ENCODE measurements at regions not wholly inside any gene's neighbourhood (a gene's known extent, or its start where the extent isn't known, plus 50 kb on each side); places are given as distances from the start of the nearest gene placed in this dataset.
"Not testable (repeated sequence)": the region's sequence is repeated elsewhere in the genome, so short reads cannot be mapped to it uniquely, and the experiment has no call there.

DNA sequence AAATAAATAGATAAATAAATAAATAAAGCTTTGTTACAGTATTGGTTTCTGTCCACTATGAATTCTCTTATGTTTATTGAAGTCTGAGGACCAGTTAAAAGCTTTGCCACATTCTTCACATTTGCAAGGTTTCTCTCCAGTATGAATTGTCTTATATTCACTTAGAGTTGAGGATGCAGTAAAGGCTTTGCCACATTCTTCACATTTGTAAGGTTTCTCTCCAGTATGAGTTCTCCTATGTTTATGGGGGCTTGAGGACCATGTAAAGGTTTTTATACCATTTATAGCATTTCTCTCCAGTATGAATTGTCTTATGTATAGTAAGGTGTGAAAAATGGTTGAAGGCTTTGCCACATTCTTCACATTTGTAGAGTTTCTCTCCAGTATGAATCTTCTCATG, 168.3 kb downstream of the ZNF737 start:
- FAIRE-seq (no peak), DNase-seq (ENCODE audit: extremely low spot score, insufficient read length, low read depth) (no peak)

DNA sequence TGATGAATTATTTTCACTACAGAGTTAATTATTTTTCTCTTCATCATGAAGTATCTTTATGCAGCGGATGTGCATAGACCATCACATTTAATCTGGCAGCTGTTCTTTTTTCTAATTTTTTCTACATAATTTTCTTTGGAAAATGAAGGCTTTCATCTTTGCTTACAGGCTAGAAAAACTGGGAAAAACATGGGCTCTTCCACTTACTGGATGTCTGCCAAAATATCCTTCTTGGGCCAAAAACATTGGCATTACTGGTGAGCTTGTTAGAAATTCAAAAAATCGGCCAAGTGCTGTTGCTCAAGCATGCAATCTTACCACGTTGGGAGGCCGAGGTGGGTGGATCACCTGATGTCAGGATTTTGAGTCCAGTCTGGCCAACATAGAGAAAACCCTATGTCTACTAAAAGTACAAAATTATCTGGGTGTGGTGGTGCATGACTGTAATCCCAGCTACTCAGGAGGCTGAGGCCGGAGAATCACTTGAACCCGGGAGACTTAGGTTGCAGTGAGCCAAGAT, 176.8 kb downstream of the ZNF737 start:
- FAIRE-seq = no peak

DNA sequence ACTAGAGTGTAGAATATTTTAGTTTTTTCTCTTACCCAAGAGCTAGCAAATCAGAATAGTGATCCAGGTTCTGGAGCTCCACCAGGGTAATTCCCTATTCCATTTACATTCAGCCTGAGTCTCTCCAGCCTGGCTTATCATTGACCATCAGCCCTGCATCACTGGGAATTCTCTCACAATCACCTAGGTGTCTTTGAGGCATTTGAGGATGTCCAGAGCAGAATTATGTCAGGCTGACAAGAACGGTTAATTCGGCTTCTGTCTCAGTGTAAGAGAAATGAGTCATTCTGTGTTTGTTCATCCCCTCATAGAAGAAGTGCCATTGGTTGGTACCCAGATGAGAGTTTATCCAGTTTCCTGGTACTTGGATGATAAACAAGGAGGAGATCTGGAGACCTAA, 180.5 kb downstream of the ZNF737 start:
- DNase-seq (ENCODE audit: extremely low spot score, insufficient read length, low read depth) (no peak), FAIRE-seq (no peak)

More for the DNA sequence above, 176.8 kb downstream of the ZNF737 start:
- DNase-seq (ENCODE audit: extremely low spot score, insufficient read length, low read depth) = no peak

DNA sequence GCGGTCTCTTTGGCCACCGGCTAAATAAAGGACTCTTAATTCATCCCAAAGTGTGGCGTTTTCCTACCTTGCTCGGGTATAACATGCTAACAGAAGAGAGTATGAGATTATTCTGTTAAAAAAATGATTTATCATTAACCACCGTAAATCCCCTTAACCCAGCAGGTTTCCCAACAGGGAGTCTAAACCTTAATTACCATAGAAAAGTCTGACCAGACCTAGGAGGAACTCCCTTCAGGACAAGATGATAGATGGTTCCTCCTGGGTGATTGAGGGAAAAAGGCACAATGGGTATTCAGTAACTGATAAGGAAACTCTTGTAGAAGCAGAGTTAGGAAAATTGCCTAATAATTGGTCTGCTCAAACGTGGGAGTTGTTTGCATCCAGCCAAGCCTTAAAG, 193.7 kb downstream of the ZNF737 start:
- DNase-seq (ENCODE audit: extremely low spot score, insufficient read length, low read depth) (no peak), FAIRE-seq (no peak)

DNA sequence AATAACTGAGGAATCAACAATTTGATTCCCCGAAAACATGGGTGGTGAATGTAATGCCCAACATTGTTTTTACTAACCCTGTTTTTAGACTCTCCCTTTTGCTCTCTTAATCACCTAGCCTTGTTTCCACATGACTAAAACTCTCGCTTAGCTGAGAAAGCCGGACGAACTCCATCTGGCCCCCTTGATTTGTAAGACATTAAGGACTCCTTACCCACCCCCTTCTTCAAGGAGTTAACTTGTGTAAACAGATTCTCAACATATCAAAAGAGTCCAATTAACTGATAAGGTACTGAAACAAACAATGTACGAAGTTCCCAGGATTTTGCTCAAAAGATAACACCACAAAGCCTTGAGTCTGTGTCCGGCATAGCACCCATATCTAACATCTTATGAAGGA, 194.3 kb downstream of the ZNF737 start:
- DNase-seq (ENCODE audit: extremely low spot score, insufficient read length, low read depth); FAIRE-seq: not testable (repeated sequence)

DNA sequence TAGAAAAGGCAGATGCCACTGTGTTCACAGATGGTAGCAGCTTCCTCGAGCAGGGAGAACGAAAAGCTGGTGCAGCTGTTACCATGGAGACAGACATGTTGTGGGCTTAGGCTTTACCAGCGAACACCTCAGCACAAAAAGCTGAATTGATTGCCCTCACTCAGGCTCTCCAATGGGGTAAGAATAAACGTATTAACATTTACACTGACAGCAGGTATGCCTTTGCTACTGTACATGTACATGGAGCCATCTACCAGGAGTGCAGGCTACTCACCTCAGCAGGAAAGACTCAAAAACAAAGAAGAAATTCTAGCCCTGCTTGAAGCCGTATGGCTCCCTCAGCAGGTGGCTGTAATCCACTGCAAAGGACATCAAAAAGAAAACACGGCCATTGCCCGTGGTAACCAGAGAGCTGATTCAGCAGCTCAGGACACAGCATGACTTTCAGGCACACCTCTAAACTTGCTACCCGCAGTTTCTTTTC, 197.7 kb downstream of the ZNF737 start:
- DNase-seq (ENCODE audit: extremely low spot score, insufficient read length, low read depth) (no peak), FAIRE-seq (no peak)

DNA sequence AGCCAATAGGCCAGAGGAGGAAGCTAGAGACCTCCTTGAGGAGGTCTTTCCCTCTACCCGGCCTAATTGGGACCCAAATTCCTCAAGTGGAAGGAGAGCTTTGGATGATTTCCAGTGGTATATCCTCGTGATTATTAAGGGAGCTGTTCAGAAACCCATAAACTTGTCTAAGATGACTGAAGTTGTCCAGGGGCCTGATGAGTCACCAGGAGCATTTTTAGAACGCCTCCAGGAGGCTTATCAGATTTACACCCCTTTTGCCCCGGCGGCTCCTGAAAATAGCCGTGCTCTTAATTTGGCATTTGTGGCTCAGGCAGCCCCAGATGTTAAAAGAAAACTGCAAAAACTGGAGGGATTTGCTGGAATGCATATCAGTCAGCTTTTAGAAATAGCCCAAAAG, 198.1 kb downstream of the ZNF486 start:
- no peak for FAIRE-seq
- DNase-seq (ENCODE audit: extremely low spot score, insufficient read length, low read depth) = no peak

DNA sequence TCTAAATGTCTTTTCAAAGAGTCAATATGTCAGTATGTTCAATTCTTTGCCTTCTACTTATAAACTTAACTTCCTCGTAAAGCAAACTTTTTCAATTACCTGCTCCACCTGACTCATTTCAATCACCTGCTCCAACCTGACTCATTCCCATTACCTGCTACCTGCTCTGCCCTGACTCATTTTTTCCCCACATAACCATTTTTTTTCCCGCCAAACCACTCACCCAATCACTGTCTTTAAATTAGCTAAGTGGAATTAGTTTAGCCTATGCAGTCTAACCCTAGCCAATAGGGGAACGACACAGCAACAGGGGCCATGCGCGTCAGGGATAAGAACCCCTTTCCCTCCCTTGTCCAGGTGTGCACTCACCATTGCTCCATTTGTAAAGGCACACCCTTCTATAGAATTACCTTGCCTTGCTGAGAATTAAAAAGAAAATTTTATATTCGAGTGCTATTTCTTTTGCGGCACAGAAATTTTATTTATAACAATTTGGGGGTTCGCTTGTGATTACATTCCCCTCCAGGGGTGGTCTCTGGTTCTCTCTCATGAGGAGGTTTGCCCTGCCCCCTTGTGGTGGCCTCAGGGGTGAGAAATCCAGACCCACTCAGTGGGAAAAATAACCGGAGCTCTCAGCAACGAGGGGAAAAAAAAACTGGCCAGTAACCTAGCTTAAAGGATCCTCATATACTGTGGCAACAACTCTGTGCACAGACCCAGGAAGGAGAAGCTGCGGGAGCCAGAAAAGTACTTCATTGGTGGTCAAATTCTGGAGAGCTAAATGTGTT, 193.1 kb downstream of the ZNF486 start:
- no peak for DNase-seq (ENCODE audit: extremely low spot score, insufficient read length, low read depth)
- no peak for FAIRE-seq

DNA sequence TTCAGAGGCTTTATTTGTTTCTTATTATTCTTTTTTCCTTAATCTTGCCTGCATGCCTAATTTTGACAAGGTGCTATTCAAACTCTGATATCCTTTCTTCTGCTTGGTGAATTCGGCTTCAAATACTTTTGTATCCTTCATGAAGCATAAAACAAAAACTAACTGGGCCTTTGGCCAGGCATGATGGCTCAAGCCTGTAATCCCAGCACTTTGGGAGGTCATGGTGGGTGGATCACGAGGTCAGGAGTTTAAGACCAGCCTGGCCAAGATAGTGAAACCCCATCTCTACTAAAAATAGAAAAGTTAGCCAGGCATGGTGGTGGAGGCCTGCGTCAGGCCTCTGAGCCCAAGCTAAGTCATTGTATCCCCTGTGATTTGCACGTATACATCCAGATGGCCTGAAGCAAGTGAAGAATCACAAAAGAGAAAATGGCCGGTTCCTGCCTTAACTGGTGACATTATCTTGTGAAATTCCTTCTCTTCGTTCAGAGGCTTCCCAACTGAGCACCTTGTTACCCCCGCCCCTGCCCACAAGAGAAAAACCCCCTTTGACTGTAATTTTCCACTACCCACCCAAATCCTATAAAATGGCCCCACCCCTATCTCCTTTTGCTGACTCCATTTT, 191.9 kb downstream of the ZNF486 start:
- DNase-seq (ENCODE audit: extremely low spot score, insufficient read length, low read depth); FAIRE-seq: not testable (repeated sequence)

DNA sequence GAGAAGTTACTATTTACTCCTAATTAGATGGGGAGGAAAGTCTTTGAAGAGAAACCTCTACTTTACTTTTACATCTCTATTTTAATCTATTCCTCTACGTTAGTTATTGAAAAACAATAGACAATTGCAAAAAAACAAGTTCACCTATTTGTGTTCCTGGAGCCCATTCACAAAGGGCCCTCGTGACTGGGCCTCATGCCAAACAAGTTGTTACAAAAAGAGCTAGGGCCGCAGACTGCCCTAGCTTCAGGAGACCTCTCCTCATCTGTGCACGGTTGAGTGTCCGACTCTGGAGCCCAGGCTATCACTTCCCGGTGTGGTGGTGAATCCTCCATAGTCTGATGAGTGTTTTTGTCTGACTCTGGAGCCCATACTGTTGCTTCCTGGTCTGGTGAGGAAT, 190.9 kb downstream of the ZNF486 start:
- FAIRE-seq (no peak), DNase-seq (ENCODE audit: extremely low spot score, insufficient read length, low read depth) (no peak)

DNA sequence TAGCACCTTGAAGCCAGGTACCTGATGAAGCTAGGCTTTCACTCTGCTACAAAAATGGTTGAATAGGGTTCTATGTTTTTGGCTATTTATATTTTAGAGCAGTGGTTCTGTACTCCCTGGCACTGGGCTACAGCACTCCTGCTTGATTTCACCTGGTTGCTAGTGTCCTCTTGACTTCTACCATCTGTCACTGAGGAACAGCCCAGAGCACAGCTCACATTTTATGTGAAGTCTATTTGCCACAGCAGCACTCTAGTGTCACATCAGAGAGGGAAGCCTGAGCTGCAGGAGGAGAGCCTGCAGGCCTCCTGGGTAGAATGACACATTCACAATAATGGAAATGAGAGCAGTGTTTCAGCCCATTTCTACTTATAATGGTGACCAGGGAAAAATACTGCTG, 184.2 kb downstream of the ZNF486 start:
- no peak for FAIRE-seq
- DNase-seq (ENCODE audit: extremely low spot score, insufficient read length, low read depth) = no peak

DNA sequence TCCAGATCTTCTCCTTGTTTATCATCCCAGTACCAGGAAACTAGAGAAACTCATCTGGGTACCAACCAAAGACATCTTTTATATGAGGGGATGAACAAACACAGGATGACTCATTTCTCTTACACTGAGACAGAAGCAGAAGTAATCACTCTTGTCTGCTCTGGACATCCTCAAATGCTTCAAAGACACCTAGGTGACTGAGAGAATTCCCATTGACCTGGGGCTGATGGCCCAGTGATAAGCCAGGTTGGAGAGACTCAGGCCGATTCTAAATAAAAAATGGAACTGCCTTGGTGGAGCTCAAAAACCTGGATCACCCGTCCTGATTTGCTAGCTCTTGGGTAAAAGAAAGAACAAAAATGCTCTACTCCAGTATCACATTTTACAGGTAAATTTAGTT, 182.2 kb downstream of the ZNF486 start:
- FAIRE-seq (no peak), DNase-seq (ENCODE audit: extremely low spot score, insufficient read length, low read depth) (no peak)

DNA sequence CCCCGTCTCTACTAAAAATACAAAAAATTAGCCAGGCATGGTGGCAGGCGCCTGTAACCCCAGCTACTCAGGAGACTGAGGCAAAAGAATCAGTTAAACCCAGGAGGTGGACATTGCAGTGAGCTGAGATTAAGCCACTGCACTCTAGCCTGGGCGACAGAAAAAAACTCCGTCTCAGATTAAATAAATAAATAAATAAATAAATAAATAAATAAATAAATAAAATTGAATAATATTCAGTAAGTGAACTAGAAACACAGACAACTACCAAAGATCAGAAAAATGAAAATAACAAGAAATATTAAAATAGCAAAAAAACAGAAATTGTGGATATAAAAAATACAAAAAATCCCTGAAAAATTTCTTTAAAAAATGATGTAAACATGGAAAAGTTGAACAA, 172.4 kb downstream of the ZNF486 start:
- no peak for FAIRE-seq
- no peak for DNase-seq (ENCODE audit: extremely low spot score, insufficient read length, low read depth)

DNA sequence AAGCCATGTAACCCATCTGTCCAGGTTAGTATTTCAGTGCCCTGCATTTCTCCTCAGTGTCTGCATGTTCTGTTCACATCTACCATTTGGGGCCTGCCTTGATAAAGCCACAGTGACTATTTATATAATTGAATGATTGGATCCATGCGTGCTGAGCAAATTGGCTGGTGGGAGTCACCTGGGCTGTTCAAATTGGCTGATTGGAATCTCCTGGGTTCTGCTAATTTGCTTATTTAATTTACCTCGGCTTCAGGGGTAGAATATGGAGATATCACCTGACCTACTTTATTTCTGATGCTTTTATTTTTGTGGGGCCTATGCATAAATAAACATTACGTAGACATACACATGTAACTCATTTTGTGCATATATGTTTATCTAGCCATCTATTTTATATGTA, 167.7 kb downstream of the ZNF486 start:
- DNase-seq (ENCODE audit: extremely low spot score, insufficient read length, low read depth) (no peak), FAIRE-seq (no peak)

DNA sequence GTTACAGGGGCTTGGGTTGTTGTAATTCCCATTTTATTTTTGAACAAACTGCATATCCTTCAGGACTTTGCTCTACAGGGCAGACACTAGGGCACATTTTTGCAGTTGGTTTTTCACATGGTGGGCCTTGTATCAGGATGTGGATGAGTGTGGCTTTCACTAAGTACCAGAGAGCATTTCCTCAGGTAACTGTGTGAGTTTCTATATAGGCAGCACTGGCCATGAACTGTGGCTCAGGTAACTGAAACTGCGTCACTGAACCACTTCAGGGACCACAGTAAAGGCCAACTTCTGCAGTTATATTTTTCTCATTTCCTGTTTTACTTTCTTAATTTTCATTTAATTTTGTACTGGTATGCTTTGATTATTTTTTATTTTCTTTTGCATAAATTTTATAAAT, 166.5 kb downstream of the ZNF486 start:
- DNase-seq (ENCODE audit: extremely low spot score, insufficient read length, low read depth) = no peak
- no peak for FAIRE-seq

DNA sequence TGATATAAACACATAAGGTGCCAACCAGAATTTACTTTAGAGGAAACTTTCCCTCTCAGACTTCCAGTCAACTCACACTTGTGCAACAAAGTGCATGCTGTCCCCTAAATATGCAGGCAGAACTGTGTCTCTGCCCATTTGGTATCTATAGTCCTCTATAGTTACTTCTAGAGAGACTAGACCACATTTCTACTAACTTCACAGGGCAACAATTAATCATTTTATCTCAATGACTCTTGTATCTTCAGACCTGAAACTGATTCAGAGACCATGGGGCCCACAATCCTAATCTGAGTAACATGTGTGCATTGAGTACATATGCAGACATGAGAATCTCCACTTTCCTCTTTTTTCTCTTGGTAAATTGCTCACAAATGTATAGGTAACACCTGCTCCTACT, 158.1 kb downstream of the ZNF486 start:
- DNase-seq (ENCODE audit: extremely low spot score, insufficient read length, low read depth) (no peak), FAIRE-seq (no peak)

DNA sequence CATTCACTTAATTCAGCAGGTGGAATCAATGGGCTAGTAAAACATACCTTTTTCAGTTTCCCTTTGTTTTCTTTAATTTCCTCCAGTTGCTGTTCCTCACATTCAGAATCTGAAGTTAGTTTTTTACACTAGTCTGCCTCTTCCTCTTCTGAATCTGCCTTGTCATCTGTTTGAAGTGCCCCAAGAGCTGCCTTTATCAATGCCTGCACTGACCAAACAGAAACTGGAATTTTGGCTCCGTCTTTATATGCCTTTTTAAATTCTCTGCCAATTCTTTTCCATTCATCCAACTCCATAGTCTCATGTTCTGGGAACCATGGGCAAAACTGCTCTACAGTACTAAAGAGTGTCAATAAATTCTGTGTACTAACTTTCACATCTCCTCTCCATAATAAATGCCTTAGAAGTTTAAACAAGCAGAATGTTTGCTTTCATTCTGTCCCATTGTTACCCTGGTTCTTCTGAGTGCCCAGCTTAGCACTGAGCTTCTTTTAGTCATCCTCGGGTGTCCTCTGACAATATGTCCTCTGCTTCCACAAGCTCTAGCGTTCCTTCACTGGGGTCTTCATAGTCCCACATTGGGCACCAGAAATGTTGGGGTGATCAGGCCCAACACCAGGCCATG, 154.2 kb downstream of the ZNF486 start:
- DNase-seq (ENCODE audit: extremely low spot score, insufficient read length, low read depth) = no peak
- no peak for FAIRE-seq

DNA sequence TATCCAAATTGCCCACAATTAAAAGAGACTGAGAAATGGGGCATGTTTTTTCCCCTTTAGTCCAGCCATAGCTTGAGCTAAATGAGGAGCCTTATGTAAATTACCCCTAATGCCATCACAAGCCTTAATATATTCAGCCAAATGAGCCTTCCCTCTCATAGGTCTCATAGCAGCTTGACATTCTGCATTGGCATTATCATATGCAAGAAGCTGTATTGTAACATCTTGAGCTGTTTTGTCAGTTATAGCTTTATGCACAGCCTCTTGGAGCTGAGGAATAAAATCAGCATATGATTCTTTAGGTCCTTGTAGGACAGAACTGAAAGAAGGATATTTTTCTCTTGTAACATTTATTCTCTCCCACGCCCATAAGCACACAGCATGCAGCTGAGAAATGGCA, 153.2 kb downstream of the ZNF486 start:
- DNase-seq (ENCODE audit: extremely low spot score, insufficient read length, low read depth) (no peak), FAIRE-seq (no peak)

DNA sequence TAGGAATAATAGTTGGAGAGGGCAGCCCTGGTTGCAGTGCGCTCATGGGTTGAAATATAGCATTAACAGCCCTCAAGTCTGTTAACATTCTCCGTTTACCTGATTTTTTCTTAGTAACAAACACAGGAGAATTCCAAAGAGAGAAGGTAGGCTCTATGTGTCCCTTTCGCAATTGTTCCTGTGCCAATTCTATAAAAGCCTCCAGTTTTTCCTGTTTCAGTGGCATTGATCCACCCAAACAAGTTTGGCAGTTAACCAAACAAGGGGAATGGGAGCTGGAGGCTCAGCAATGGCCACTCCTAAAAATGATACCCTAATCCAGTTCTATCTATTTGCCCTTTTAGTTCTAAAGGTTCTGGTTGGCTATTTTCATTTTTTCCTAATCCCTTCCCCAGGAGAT, 151.6 kb downstream of the ZNF486 start:
- FAIRE-seq (no peak), DNase-seq (ENCODE audit: extremely low spot score, insufficient read length, low read depth) (no peak)

DNA sequence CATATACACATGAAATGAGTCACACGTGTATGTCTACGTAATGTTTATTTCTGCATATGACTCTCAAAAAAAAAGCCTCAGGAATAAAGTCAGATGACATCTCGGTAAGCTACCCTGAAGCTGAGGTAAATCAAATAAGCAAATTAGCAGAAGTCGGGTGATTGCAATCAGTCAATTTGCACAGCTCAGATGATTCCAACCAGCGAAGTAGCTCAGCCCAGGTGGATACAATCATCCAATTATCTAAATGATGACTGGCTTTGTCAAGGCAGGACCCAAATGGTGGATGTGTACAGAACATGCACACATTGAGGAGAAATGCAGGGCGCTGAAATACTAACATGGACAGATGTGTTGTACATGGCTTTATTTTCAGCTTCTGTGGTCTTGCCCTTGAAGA, 148.5 kb downstream of the ZNF486 start:
- DNase-seq (ENCODE audit: extremely low spot score, insufficient read length, low read depth) = no peak
- FAIRE-seq = no peak

DNA sequence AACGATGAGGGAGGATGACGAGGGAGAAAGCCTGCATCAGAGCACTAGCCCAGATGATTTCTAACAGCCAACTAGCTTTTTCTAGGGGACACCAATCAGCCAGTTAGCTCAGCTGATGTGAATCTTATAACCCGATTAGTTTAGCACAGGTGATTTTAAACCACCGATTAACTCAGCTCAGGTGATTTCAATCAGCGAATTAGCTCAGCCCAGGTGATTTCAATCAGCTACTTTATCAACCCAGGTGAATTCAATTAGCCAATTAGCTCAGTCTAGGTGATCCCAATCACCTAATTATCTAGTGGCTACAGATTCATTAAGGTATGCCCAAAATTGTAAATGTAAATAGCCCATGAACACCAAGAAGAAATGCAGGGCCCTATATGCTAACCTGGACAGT, 146.9 kb downstream of the ZNF486 start:
- FAIRE-seq = no peak

More for the DNA sequence above, 146.9 kb downstream of the ZNF486 start:
- no peak for DNase-seq (ENCODE audit: extremely low spot score, insufficient read length, low read depth)

Measured in GM18507 (cell line).